ENCODE measurements at regions not wholly inside any gene's neighbourhood (a gene's known extent, or its start where the extent isn't known, plus 50 kb on each side); places are given as distances from the start of the nearest gene placed in this dataset.
"Not testable (repeated sequence)": the region's sequence is repeated elsewhere in the genome, so short reads cannot be mapped to it uniquely, and the experiment has no call there.

- TF ChIP-seq CTCF (conservative IDR thresholded peaks at IDR 0.05; ENCODE audit: low read length); EZH2phosphoT487 (IDR thresholded peaks at IDR 0.05; ENCODE audit: borderline replicate concordance): not testable (repeated sequence)
Observed at GRCh38 chr7:93022931-93023478, 94.8 kb downstream of the SAMD9 start.

All from Loucy (cell line).